ENCODE measurements at regions not wholly inside any gene's neighbourhood (a gene's known extent, or its start where the extent isn't known, plus 50 kb on each side); places are given as distances from the start of the nearest gene placed in this dataset.
"Not testable (repeated sequence)": the region's sequence is repeated elsewhere in the genome, so short reads cannot be mapped to it uniquely, and the experiment has no call there.

DNA sequence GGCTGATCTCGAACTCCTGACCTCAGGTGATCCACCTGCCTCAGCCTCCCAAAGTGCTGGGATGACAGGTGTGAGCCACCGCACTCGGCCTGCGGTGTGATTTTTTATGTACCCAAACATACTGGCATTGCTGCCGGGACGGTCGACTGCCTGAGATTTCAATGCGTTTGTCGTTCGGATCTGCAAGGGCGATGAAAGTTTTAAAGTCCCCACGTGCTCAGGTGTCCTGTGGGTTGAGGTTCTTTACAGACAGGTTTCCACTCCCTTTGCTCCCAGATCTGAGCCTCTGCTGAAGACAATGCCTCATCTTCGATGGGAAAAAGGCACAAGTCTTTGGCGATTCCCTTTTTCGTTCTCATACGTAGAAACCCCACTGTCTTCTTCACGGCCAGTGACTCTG, 78.1 kb upstream of the SHOX start:
- no peak for DNase-seq (ENCODE audit: low read depth)

DNA sequence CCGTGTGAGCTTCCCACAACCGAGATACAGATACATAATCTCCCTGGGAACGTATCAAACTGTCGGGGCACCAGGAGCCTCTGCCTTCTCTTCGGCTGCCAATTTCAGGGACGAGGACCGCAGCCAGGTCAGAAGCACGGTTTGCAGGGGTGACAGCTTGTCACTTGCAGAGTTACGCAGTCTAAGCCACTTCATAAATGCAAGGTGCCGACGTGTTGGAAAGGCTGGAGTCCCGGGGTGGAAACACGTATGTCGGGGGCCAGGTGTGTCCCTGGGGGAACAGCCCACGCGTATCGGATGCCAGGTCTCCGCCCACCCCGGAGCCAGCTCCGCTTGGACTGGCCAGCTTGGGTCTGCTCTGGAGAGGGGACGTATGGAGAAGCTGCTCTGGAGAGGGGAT, 76.3 kb upstream of the SHOX start:
- no peak for DNase-seq (ENCODE audit: low read depth)

DNA sequence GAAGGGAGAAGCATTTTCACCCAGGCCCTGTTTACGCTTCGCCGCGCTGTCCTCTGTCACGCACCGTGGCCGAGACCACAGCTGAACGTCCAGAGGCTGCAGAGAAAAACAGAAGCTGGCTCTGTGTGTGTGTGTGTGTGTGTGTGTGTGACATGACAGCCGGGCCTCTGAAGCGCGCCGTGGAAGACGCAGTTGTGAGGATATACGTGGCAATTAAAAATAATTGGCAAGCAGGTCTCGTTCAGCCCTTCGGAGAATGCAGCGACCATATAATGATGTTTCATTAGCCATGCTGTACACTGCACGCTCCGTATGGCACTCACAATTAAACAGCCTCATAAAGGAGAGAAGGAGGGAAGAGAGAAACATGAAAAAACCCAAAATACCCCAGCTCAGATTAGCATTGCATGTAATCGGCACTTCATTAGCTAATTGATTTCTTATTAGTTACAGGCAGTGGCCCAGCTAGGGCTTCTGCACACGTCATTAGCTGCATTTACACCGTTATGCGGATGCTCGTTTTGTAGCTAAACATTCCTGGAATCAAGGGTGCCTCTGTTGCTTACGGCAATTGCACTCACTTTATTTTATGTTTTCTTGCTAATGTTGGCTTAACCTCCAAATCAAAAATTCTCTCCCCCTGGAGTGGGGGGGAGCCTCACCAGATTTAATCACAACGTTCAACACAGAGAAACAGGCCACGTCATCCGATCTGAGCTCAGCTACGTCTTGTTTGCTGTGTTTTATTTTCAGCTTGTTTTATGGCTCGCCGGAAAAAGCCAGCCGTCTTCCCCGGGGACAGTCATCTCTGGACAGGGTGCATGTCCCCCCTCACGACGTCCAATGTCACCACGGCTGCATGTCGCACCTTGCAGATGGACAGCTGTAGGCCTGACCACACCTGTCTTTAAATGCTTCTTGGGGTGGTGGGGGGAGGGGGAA, 74.6 kb upstream of the SHOX start:
- no peak for DNase-seq (ENCODE audit: low read depth)

DNA sequence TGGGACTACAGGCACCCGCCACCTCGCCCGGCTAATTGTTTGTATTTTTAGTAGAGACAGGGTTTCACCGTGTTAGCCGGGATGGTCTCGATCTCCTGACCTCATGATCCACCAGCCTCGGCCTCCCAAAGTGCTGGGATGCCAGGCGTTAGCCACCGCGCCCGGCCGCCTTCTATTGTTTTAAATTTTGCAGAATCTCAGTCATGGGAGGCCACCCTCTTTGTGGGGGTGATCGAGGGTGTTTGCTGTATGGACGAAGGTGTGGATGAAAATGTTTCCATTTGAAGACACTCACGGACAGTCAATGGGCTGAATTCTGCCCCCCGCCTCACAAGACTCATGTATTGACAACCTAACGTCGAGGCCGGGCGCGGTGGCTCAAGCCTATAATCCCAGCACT, 73.0 kb upstream of the SHOX start:
- not testable (repeated sequence) for DNase-seq (ENCODE audit: low read depth)

DNA sequence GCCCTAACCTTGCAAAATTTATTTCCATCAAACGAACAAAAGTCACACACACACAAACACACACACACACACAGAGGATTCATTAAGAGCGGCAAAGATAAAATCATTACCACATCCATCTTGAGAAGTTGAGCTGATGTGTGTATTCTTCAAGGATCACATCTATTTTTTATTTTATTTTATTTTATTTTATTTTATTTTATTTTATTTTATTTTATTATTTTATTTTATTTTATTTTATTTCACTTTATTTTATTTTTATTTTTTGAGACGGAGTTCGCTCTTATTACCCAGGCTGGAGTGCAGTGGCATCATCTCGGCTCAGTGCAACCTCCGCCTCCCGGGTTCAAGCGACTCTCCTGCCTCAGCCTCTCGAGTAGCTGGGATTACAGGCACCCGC, 71.3 kb upstream of the SHOX start:
- DNase-seq (ENCODE audit: low read depth): not testable (repeated sequence)

DNA sequence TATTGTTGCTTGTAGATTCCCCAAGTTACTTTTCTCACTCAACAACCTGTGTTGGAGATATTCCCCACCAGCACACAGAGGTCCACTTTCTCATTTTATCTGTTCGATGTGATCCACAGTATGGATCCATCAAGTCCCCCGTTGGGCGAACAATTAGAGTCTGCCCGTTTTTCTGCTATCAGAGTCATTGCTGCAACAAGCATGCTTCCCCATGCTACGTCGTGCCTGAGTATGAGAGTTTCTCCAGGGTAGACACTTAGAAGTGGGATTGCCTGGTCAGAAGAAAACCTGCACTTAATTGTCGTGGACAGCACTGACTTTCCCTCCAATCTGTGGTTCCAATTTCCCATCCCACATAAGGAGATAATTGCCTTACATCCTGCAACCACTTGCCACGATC, 62.7 kb upstream of the SHOX start:
- no peak for DNase-seq (ENCODE audit: low read depth)

DNA sequence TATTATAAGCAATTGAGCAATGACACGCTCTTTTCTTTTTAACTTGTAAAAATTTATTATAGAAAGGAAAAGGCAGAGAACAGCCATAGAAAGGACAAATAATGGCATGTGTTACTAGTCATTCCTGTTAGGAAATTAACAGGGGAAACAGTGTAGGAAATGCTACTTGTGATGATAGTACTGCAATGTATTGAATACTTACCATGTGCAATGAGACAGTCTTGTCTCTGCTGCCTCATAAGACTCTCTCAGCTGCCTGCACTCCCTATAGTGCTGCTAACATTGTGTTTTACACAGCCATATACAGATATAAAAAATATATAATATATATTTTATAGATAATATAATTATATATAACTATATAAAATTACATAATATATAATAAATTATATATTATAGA, 62.3 kb upstream of the SHOX start:
- no peak for DNase-seq (ENCODE audit: low read depth)

DNA sequence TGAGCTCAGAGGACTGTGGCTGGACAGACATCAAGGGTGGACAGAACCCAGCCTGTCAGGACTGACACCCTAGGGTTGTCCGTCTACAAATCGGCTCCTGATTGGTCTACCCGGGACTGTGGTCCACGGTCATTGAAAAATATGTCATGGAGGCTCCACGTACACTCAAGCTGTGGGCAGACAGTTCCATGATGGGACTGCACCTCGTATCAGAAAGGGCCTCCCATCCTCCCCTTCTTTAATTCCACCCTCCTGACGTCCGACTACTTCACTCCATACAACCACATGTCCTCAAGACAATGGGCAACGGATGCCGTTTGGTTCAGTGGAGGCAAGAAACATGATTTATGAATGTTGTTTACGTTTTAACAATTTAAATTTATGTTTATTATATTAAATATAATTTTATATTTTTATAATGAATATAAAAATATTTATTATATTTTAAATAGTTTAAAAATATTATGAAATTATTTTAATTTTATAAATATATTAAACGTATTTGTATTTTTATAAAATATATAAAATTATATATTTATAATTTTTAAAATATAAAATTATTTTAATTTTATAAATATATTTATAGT, 58.0 kb upstream of the SHOX start:
- DNase-seq (ENCODE audit: low read depth): no peak

DNA sequence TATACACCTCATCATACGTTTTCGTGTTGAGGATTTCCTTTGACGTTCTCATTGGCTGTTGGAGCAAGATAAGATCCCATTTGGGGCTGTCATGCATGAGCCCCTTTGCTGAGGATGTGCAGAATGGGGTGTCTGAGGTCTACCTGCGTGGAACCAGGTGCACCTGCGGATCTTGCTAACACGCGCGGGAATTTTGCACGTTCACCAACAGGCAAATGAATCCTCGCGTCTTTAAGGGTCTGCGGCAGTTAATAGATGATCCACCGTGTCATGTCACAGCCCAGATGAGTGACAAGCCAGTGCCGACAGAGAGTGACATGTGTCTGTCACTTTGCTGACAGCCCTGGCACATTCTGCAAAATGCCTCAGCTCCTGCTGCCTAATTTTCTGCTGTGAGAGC, 56.3 kb upstream of the SHOX start:
- DNase-seq (ENCODE audit: low read depth): no peak

DNA sequence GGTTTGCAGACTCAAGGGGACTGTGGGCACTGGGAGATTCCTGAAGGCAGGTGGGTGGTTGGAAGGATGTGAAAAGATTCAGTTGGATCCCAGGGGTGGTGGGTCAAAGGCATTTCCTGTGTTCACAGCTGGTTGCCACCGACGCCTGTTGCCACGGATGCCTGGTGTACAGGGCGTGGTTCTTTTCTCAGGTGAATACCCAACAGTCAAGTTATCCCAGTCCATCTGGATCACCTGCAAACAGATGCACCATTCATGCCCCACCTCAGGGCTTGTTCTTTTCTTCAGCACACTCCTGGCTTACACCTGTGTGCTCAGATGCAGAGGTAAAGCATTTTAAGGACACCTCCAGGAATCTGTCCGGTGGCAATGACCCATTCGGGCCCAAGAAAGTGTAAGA, 55.8 kb upstream of the SHOX start:
- DNase-seq (ENCODE audit: low read depth): no peak

DNA sequence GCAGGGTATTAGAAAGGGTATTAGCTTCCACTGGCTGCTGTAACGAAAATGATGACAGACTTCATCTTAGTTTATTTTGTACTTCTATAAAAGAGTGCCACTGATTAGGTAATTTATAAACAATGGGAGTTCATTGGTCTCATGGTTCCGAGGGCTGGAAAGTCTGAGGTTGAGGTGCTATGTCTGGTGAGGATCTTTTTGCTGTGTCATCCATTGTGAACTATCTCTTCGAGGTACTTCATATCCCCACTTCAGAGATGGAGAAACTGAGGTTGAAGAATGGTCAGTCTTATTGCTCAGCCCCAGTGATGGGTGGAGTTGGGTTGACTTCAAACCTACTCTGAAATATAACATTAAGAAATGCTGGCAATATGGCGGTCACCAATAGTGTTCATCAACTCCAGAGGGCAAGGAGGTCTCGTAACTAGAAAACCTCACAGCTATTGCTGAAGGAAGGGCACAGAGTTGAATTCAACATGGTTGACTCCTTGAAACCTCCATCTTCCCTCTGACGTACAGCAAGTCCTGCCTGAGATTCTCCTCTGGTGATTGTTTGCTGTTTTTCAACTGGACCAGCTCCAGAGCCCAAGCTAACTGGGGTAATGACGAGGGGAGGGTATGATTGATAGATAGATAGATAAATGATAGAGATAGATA, 53.6 kb upstream of the SHOX start:
- no peak for DNase-seq (ENCODE audit: low read depth)

DNA sequence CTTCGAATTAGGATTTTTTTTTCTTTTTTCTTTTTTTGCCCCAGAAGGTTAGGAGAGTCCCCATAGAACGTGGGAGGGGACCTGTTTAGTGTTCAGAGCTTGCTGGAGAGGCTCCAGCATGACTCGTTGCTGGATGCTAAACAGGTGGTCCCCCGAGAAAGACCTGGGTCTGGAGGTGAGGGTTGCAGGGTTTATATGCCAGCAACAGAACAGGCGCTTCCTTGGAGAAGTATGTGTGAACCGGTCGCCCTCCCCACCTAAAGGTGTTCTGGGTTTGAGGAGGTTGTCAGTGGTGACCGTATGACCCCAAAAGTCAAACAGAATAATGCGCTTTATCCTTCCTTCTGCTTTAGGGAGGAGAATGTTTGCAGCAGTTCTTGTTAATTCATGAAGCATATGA, 52.1 kb upstream of the SHOX start:
- no peak for DNase-seq (ENCODE audit: low read depth)

DNA sequence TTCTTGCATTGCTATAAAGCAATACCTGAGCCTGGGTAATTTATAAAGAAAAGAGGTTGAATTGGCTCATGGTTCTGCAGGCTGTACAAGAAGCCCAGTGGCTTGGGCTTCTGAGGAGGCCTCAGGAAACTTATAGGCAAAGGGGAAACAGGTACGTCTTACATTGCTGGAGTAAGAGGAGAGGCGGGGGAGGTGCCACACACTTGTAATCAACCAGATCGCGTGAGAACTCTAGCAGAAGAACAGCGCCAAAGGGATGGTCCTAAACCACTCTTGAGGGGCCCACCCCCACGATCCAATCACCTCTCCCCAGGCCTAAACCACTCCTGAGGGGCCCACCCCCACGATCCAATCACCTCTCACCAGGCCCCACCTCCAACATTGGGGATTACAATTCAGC, 50.6 kb upstream of the SHOX start:
- no peak for DNase-seq (ENCODE audit: low read depth)
